ENCODE measurements at regions not wholly inside any gene's neighbourhood (a gene's known extent, or its start where the extent isn't known, plus 50 kb on each side); places are given as distances from the start of the nearest gene placed in this dataset.

- Histone ChIP-seq H2BK12ac (ENCODE audit: low read depth, low read length) (no peak overlapping the region), H3K23me2 (ENCODE audit: low read depth, low read length) (no peaks in the 10 kb centered on the region), H3K23ac (ENCODE audit: insufficient read length) (no peak overlapping the region), H2BK120ac (replicated peaks; ENCODE audit: low read depth, low read length) (no peak overlapping the region), H3K4me3 (ENCODE audit: extremely low read depth in 1 of 4, insufficient read depth in 2 of 4, low read depth in 3 of 4, low read length in 4 of 4) (no peak overlapping the region), H4K5ac (ENCODE audit: insufficient read length, low read depth, low read length) (no peak overlapping the region), H3K56ac (replicated peaks; ENCODE audit: insufficient read length, low read depth, low read length) (no peak overlapping the region), H3K79me2 (ENCODE audit: control insufficient read depth in 1 of 2, insufficient read depth in 2 of 2, low read length in 2 of 2) (no peaks in the 10 kb centered on the region), H2AK5ac (ENCODE audit: low read depth, low read length) (no peak overlapping the region), H3K4me2 (ENCODE audit: insufficient read depth in 1 of 2, low read depth in 2 of 2, low read length in 2 of 2) (no peak overlapping the region), H3K36me3 (ENCODE audit: control insufficient read depth in 2 of 4, insufficient read depth in 4 of 4, low read length in 3 of 4) (no peaks in the 10 kb centered on the region), H3K14ac (ENCODE audit: insufficient read length) (no peak overlapping the region), H4K20me1 (replicated peaks in 1 of 2; ENCODE audit: control insufficient read depth in 1 of 2, insufficient read depth in 2 of 2, low read length in 2 of 2) (no peaks in the 10 kb centered on the region), H4K91ac (replicated peaks; ENCODE audit: insufficient read length, low read length) (no peak overlapping the region), H2BK20ac (ENCODE audit: low read length) (no peak overlapping the region), H2AFZ (ENCODE audit: low read length) (no peak overlapping the region), H2BK5ac (ENCODE audit: low read depth, low read length) (no peak overlapping the region), H3K4ac (replicated peaks; ENCODE audit: insufficient read length, low read depth, low read length) (no peak overlapping the region), H3K9me3 (ENCODE audit: insufficient read depth in 2 of 2, low read depth in 1 of 2, low read length in 1 of 2) (no peaks in the 10 kb centered on the region), H3K4me1 (replicated peaks in 1 of 4; ENCODE audit: control insufficient read depth in 3 of 4, insufficient read depth in 4 of 4, low read length in 3 of 4) (no peaks in the 10 kb centered on the region), H2BK15ac (ENCODE audit: low read length) (no peak overlapping the region), H3K79me1 (ENCODE audit: low read depth, low read length) (no peaks in the 10 kb centered on the region), H3K27me3 (replicated peaks in 1 of 4; ENCODE audit: control insufficient read depth in 3 of 4, extremely low read depth in 1 of 4, insufficient read depth in 3 of 4, low read length in 3 of 4) (no peaks in the 10 kb centered on the region), H3K27ac (ENCODE audit: low read depth, low read length) (no peak overlapping the region), H3K18ac (ENCODE audit: extremely low read depth, low read length) (no peak overlapping the region), H3K9ac (replicated peaks in 1 of 4; ENCODE audit: extremely low read depth in 1 of 4, low read depth in 3 of 4, low read length in 3 of 4) (no peak overlapping the region), H4K8ac (ENCODE audit: extremely low read depth, insufficient read depth, low read length) (no peak overlapping the region)
- FAIRE-seq (no peak), DNase-seq (ENCODE audit: low read depth in 1 of 2, low spot score in 2 of 2) (no peak)
- POLR2A ChIA-PET (ENCODE audit: partially characterized antibody) = no interaction called here
- CTCF ChIA-PET (ENCODE audit: partially characterized antibody) = no interaction called here
- WGBS, 2 experiments (ENCODE audit: extremely low coverage in 1 of 2, insufficient coverage in 1 of 2, insufficient read length in 1 of 2, insufficient replicate concordance in 2 of 2, low coverage in 1 of 2, low lambda C conversion rate in 2 of 2, missing lambda C conversion rate in 1 of 2) = 88% methylated on average over 6 of the region's 6 CpGs; no CpG with 5 or more reads in 1 of the 2 experiments
- TF ChIP-seq SP1 (IDR thresholded peaks at IDR 0.05; ENCODE audit: low read depth, low read length) (no peak), POU5F1 (IDR thresholded peaks at IDR 0.05; ENCODE audit: low read depth, low read length) (no peak)
These were observed 324.7 kb downstream of the TLE4 start for GRCh38 chr9:79896390-79896980.
